Sigmoid colon (tissue), 6 donors: ENCODE measurements at regions not wholly inside any gene's neighbourhood (a gene's known extent, or its start where the extent isn't known, plus 50 kb on each side); places are given as distances from the start of the nearest gene placed in this dataset.

Experiments
- DNase-seq: peaks from one replicate; pipeline ENCODE4 v3.0.0-alpha.2; 2019
- H3K27ac ChIP-seq, 4 donors: fragments of 200-600 bp; sonication (generic); one replicate each; pipeline ENCODE4 v1.5.1; 2016 to 2019; ENCODE audit warnings: mild to moderate bottlenecking in 1 of 4
- H3K27me3 ChIP-seq, 3 donors: fragments of 200-600 bp; sonication (generic); one replicate each; pipeline ENCODE4 v1.5.1; 2019; ENCODE audit warnings: mild to moderate bottlenecking in 1 of 3
- H3K36me3 ChIP-seq, 4 donors: fragments of 200-600 bp; sonication (generic); one replicate each; pipeline ENCODE4 v1.5.1; 2016 to 2019
- H3K4me1 ChIP-seq, 4 donors: fragments of 200-600 bp; sonication (generic); one replicate each; pipeline ENCODE4 v1.5.1; 2017 to 2019
- H3K4me3 ChIP-seq, 4 donors: fragments of 200-600 bp; sonication (generic); one replicate each; pipeline ENCODE4 v1.5.1; 2017 to 2019; ENCODE audit warnings: mild to moderate bottlenecking in 2 of 4, moderate library complexity in 1 of 4
- H3K9me3 ChIP-seq, 4 donors: fragments of 200-600 bp in 3 of 4; sonication (generic) in 3 of 4; one replicate each; pipeline versions ENCODE4 v1.5.1 to v1.6.1; 2013 to 2019
- EP300 ChIP-seq, 4 donors: sonication (generic); formaldehyde crosslinking; IDR thresholded peaks; one replicate each; pipeline ENCODE4 v1.6.1; 2017; ENCODE audit warnings: antibody characterized with exemption in 4 of 4
- POLR2A ChIP-seq, 2 donors: fragments of 450-650 bp; IDR thresholded peaks; one replicate each; pipeline ENCODE4 v1.6.1; 2016; ENCODE audit warnings: antibody characterized with exemption in 2 of 2, mild to moderate bottlenecking in 2 of 2, moderate library complexity in 2 of 2
- POLR2AphosphoS5 ChIP-seq, 4 donors: sonication (generic); formaldehyde crosslinking; IDR thresholded peaks; one replicate each; pipeline ENCODE4 v1.6.1; 2017; ENCODE audit warnings: antibody characterized with exemption in 4 of 4
- WGBS, 2 donors: extraction: QIAGEN DNeasy Blood & Tissue Kit; methylation state at CpG; one replicate each; pipeline ENCODE4 v1.1.7; 2013; 5-methylcytosine and 5-hydroxymethylcytosine counted together
- intact Hi-C: fragments of 100-400 bp; cut with DNase I; formaldehyde crosslinking; loops from one replicate; pipeline ENCODE4 v1.15.1; 2023
- TF ChIP-seq, protein P1 (sequence below), 4 experiments: fragments of 450-650 bp in 3 of 4; fragments of 200-600 bp in 1 of 4; IDR thresholded peaks; one replicate each; pipeline ENCODE4 v1.5.1; 2016 to 2019; ENCODE audit warnings: antibody characterized with exemption in 4 of 4, mild to moderate bottlenecking in 3 of 4, moderate library complexity in 2 of 4
- donor health status: healthy with polysubstance abuse.
- donor health status: healthy.

GRCh38 chr3:64885055-64885454 is 197.3 kb upstream of the ADAMTS9 start:
- Histone ChIP-seq H3K27me3 (no peaks in the 10 kb centered on the region), H3K36me3 (no peaks in the 10 kb centered on the region), H3K9me3 (peaks cover 0 to 3% (median 0%) of the 10 kb centered on the region in 4 donors), H3K4me1 (peaks cover 0 to 39% (median 31%) of the 10 kb centered on the region in 4 donors), H3K4me3 (no peak overlapping the region), H3K27ac (peak overlapping the region in 2 of 4 donors; percentile 6 to 25)
- intact Hi-C loops = no loop called here
- no peak for DNase-seq
- 76 to 81% methylated on average over 3 of the region's 3 CpGs for WGBS, 2 donors
- TF ChIP-seq POLR2AphosphoS5 (IDR thresholded peaks at IDR 0.05) = no peak
- TF ChIP-seq POLR2A (IDR thresholded peaks at IDR 0.05) = no peak
- TF ChIP-seq EP300 (IDR thresholded peaks at IDR 0.05) = no peak
- TF ChIP-seq, protein P1, sequence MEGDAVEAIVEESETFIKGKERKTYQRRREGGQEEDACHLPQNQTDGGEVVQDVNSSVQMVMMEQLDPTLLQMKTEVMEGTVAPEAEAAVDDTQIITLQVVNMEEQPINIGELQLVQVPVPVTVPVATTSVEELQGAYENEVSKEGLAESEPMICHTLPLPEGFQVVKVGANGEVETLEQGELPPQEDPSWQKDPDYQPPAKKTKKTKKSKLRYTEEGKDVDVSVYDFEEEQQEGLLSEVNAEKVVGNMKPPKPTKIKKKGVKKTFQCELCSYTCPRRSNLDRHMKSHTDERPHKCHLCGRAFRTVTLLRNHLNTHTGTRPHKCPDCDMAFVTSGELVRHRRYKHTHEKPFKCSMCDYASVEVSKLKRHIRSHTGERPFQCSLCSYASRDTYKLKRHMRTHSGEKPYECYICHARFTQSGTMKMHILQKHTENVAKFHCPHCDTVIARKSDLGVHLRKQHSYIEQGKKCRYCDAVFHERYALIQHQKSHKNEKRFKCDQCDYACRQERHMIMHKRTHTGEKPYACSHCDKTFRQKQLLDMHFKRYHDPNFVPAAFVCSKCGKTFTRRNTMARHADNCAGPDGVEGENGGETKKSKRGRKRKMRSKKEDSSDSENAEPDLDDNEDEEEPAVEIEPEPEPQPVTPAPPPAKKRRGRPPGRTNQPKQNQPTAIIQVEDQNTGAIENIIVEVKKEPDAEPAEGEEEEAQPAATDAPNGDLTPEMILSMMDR (IDR thresholded peaks at IDR 0.05) = no peak

GRCh38 chr3:64884536-64884935 is 196.7 kb upstream of the ADAMTS9 start:
- peak overlapping the region in 2 of 4 donors; percentile 6 to 25 for H3K27ac ChIP-seq
- intact Hi-C loops = no loop called here
- H3K4me1 ChIP-seq = peaks cover 0 to 34% (median 28%) of the 10 kb centered on the region in 4 donors
- H3K36me3 ChIP-seq = no peaks in the 10 kb centered on the region
- 30 to 49% methylated on average over 3 of the region's 3 CpGs for WGBS, 2 donors
- no peak for TF ChIP-seq EP300 (IDR thresholded peaks at IDR 0.05)
- TF ChIP-seq, protein P1 (IDR thresholded peaks at IDR 0.05) = no peak
- TF ChIP-seq POLR2AphosphoS5 (IDR thresholded peaks at IDR 0.05) = peak in 3 of 4 donors; percentile 29 to 38 (median 32)
- TF ChIP-seq POLR2A (IDR thresholded peaks at IDR 0.05) = peak in 1 of 2 donors; percentile 22
- H3K4me3 ChIP-seq = no peak overlapping the region
- no peaks in the 10 kb centered on the region for H3K27me3 ChIP-seq
- peaks cover 0 to 3% (median 0%) of the 10 kb centered on the region in 4 donors for H3K9me3 ChIP-seq
- DNase-seq = no peak

DNA sequence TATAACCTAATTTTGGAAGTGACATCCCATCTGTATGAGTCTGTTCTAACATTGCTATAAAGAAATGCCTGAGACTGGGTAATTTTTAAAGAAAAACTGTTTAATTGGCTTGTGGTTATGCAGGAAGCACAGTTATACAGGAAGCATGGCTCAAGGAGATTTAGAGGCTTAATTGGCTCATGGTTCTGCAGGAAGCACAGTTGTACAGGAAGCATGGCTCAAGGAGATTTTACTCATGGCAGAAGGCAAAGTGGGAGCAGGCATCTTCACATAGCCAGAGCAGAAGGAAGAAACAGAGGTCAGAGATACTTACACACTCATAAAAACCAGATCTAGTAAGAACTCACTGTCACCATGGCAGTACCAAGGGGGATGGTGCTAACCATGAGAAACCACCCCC is 193.1 kb upstream of the ADAMTS9 start:
- Histone ChIP-seq H3K9me3 (peaks cover 0 to 3% (median 0%) of the 10 kb centered on the region in 4 donors), H3K4me1 (peaks cover 0 to 23% (median 14%) of the 10 kb centered on the region in 4 donors), H3K36me3 (no peaks in the 10 kb centered on the region), H3K4me3 (no peak overlapping the region), H3K27ac (no peak overlapping the region), H3K27me3 (no peaks in the 10 kb centered on the region)
- DNase-seq = no peak
- TF ChIP-seq POLR2A (IDR thresholded peaks at IDR 0.05) = no peak
- TF ChIP-seq POLR2AphosphoS5 (IDR thresholded peaks at IDR 0.05) = no peak
- TF ChIP-seq, protein P1 (IDR thresholded peaks at IDR 0.05) = no peak
- TF ChIP-seq EP300 (IDR thresholded peaks at IDR 0.05) = no peak
- intact Hi-C loops = no loop called here

DNA sequence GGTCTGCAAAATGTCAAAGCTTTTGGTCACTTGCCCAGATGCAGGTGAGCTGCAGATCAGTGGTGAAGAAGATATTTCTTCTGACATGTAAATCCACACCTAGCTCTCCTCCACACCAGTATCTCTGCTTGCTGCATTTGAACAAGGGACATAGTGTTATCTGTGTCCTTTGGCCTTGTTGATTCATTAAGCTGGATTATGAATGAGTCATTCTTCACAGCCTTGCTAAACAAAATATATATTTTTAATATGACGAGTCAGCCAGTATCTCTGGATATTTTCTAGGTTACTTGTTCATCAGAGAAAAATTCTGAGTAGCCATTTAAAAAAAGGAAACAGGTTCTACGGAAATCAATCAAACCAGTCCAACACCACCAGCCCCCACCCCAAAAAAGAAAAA is 190.6 kb upstream of the ADAMTS9 start:
- peaks cover 0 to 9% (median 7%) of the 10 kb centered on the region in 4 donors for H3K4me1 ChIP-seq
- DNase-seq = no peak
- H3K27me3 ChIP-seq = no peaks in the 10 kb centered on the region
- 63 to 81% methylated on average over 2 of the region's 2 CpGs for WGBS, 2 donors
- H3K9me3 ChIP-seq = peaks cover 0 to 3% (median 0%) of the 10 kb centered on the region in 4 donors
- H3K4me3 ChIP-seq = no peak overlapping the region
- no peak overlapping the region for H3K27ac ChIP-seq
- intact Hi-C loops = no loop called here
- no peaks in the 10 kb centered on the region for H3K36me3 ChIP-seq
- TF ChIP-seq POLR2A (IDR thresholded peaks at IDR 0.05) (no peak), POLR2AphosphoS5 (IDR thresholded peaks at IDR 0.05) (no peak), EP300 (IDR thresholded peaks at IDR 0.05) (no peak)
- TF ChIP-seq, protein P1 (IDR thresholded peaks at IDR 0.05) = no peak

GRCh38 chr3:64873400-64873799 is 185.6 kb upstream of the ADAMTS9 start:
- whole genome bisulfite sequencing, 2 donors = 72 to 86% methylated on average over 1 of the region's 1 CpG

More at GRCh38 chr3:64873400-64873799, 185.6 kb upstream of the ADAMTS9 start:
- no peaks in the 10 kb centered on the region for H3K9me3 ChIP-seq
- no peaks in the 10 kb centered on the region for H3K27me3 ChIP-seq
- TF ChIP-seq EP300 (IDR thresholded peaks at IDR 0.05) = no peak
- no peak for TF ChIP-seq POLR2AphosphoS5 (IDR thresholded peaks at IDR 0.05)
- TF ChIP-seq, protein P1 (IDR thresholded peaks at IDR 0.05) = no peak
- TF ChIP-seq POLR2A (IDR thresholded peaks at IDR 0.05) = no peak
- DNase-seq = no peak
- H3K4me1 ChIP-seq = peaks cover 0 to 8% (median 5%) of the 10 kb centered on the region in 4 donors
- no peak overlapping the region for H3K27ac ChIP-seq
- intact Hi-C loops = no loop called here
- H3K36me3 ChIP-seq = peaks cover 0 to 23% (median 0%) of the 10 kb centered on the region in 4 donors
- no peak overlapping the region for H3K4me3 ChIP-seq
